Parathyroid adenoma (tissue), 2 donors: ENCODE measurements at regions not wholly inside any gene's neighbourhood (a gene's known extent, or its start where the extent isn't known, plus 50 kb on each side); places are given as distances from the start of the nearest gene placed in this dataset.

Source experiments
- H2AFZ ChIP-seq: fragments of 300-600 bp; sonication (generic); one replicate; pipeline ENCODE4 v1.7.0; 2017; ENCODE audit warnings: antibody characterized with exemption, mild to moderate bottlenecking
- H3K27ac ChIP-seq: fragments of 300-600 bp; sonication (generic); one replicate; pipeline ENCODE4 v1.7.0; 2017
- H3K27me3 ChIP-seq: fragments of 300-600 bp; sonication (generic); one replicate; pipeline ENCODE4 v1.7.0; 2017; ENCODE audit warnings: low read length; ENCODE audit not compliant: control insufficient read depth, insufficient read depth
- H3K36me3 ChIP-seq: fragments of 300-600 bp; sonication (generic); one replicate; pipeline ENCODE4 v1.7.0; 2017; ENCODE audit warnings: low read length; ENCODE audit not compliant: control insufficient read depth, insufficient read depth
- H3K4me1 ChIP-seq: fragments of 300-600 bp; sonication (generic); one replicate; pipeline ENCODE4 v1.7.0; 2017; ENCODE audit warnings: control low read depth
- H3K4me2 ChIP-seq: fragments of 300-600 bp; sonication (generic); one replicate; pipeline ENCODE4 v1.7.0; 2017; ENCODE audit warnings: low read length
- H3K4me3 ChIP-seq: fragments of 300-600 bp; sonication (generic); one replicate; pipeline ENCODE4 v1.7.0; 2017; ENCODE audit warnings: low read depth, low read length
- H3K79me2 ChIP-seq: fragments of 300-600 bp; sonication (generic); one replicate; pipeline ENCODE4 v1.7.0; 2017; ENCODE audit warnings: control low read depth
- H3K9ac ChIP-seq: fragments of 300-600 bp; sonication (generic); one replicate; pipeline ENCODE4 v1.7.0; 2017; ENCODE audit warnings: mild to moderate bottlenecking
- H3K9me3 ChIP-seq: fragments of 300-600 bp; sonication (generic); one replicate; pipeline ENCODE4 v1.7.0; 2017; ENCODE audit warnings: low read length; ENCODE audit not compliant: control insufficient read depth
- CTCF ChIP-seq: fragments of 300-600 bp; sonication (generic); IDR thresholded peaks from one replicate; pipeline ENCODE4 v1.7.0; 2017; ENCODE audit warnings: antibody characterized with exemption, mild to moderate bottlenecking
- donor health status: primary hyperparathyroidism.

- Histone ChIP-seq H3K27ac (no peak overlapping the region), H3K4me2 (no peak overlapping the region), H3K79me2 (no peaks in the 10 kb centered on the region), H3K36me3 (no peaks in the 10 kb centered on the region), H3K9ac (no peak overlapping the region), H3K4me3 (no peak overlapping the region), H3K9me3 (no peaks in the 10 kb centered on the region), H2AFZ (no peak overlapping the region), H3K27me3 (no peaks in the 10 kb centered on the region), H3K4me1 (no peaks in the 10 kb centered on the region)
- TF ChIP-seq CTCF = no peak
Measured at GRCh38 chr15:24901409-24901808, 53.4 kb upstream of the SNRPN start.
